ENCODE measurements at regions not wholly inside any gene's neighbourhood (a gene's known extent, or its start where the extent isn't known, plus 50 kb on each side); places are given as distances from the start of the nearest gene placed in this dataset.

GRCh38 chr16:79765901-79766394 lies 165.4 kb upstream of the MAF start:
- Histone ChIP-seq H3K27ac (no peak overlapping the region), H3K4me3 (no peak overlapping the region), H3K27me3 (replicated peaks; ENCODE audit: insufficient read depth) (no peaks in the 10 kb centered on the region), H3K9me3 (no peaks in the 10 kb centered on the region), H3K36me3 (no peaks in the 10 kb centered on the region), H3K4me1 (replicated peaks) (peaks cover 21% of the 10 kb centered on the region)
- TF ChIP-seq POLR2AphosphoS5 (IDR thresholded peaks at IDR 0.05) (no peak), POLR2A (IDR thresholded peaks at IDR 0.05) (no peak)
- TF ChIP-seq, protein P1, sequence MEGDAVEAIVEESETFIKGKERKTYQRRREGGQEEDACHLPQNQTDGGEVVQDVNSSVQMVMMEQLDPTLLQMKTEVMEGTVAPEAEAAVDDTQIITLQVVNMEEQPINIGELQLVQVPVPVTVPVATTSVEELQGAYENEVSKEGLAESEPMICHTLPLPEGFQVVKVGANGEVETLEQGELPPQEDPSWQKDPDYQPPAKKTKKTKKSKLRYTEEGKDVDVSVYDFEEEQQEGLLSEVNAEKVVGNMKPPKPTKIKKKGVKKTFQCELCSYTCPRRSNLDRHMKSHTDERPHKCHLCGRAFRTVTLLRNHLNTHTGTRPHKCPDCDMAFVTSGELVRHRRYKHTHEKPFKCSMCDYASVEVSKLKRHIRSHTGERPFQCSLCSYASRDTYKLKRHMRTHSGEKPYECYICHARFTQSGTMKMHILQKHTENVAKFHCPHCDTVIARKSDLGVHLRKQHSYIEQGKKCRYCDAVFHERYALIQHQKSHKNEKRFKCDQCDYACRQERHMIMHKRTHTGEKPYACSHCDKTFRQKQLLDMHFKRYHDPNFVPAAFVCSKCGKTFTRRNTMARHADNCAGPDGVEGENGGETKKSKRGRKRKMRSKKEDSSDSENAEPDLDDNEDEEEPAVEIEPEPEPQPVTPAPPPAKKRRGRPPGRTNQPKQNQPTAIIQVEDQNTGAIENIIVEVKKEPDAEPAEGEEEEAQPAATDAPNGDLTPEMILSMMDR (IDR thresholded peaks at IDR 0.05) = no peak
- DNase-seq (ENCODE audit: low spot score) = no peak
- intact Hi-C loops (cut with DNase I) = loop anchor here (5.0 to 10.0 kb wide), 3 partner anchors 44 to 1641 kb away; no protein-coding TSS in a partner anchor
- 79% methylated on average over 2 of the region's 2 CpGs for WGBS

- no peaks in the 10 kb centered on the region for H3K36me3 ChIP-seq
- H3K4me3 ChIP-seq = no peak overlapping the region
- TF ChIP-seq POLR2AphosphoS5 (IDR thresholded peaks at IDR 0.05) (no peak), POLR2A (IDR thresholded peaks at IDR 0.05) (no peak)
- TF ChIP-seq, protein P1 (IDR thresholded peaks at IDR 0.05) = no peak
- WGBS = 89% methylated on average over 1 of the region's 1 CpG
- no peak overlapping the region for H3K27ac ChIP-seq
- no peaks in the 10 kb centered on the region for H3K9me3 ChIP-seq
- intact Hi-C loops (cut with DNase I) = loop anchor here (5.0 to 10.0 kb wide), 3 partner anchors 43 to 1641 kb away; no protein-coding TSS in a partner anchor
- peaks cover 19% of the 10 kb centered on the region for H3K4me1 ChIP-seq (replicated peaks)
- DNase-seq (ENCODE audit: low spot score) = no peak
- H3K27me3 ChIP-seq (replicated peaks; ENCODE audit: insufficient read depth) = no peaks in the 10 kb centered on the region
Observed at GRCh38 chr16:79765431-79765830, 164.9 kb upstream of the MAF start.

GRCh38 chr16:79764415-79765110 lies 164.0 kb upstream of the MAF start:
- intact Hi-C loops (cut with DNase I) = loop anchor here (5.0 to 10.0 kb wide), 3 partner anchors 42 to 1640 kb away; no protein-coding TSS in a partner anchor
- no peak overlapping the region for H3K4me3 ChIP-seq
- H3K27ac ChIP-seq = no peak overlapping the region
- H3K4me1 ChIP-seq (replicated peaks) = peaks cover 16% of the 10 kb centered on the region
- H3K27me3 ChIP-seq (replicated peaks; ENCODE audit: insufficient read depth) = no peaks in the 10 kb centered on the region
- WGBS = 80% methylated on average over 8 of the region's 8 CpGs
- DNase-seq (ENCODE audit: low spot score) = no peak
- H3K36me3 ChIP-seq = no peaks in the 10 kb centered on the region
- no peaks in the 10 kb centered on the region for H3K9me3 ChIP-seq
- TF ChIP-seq, protein P1 (IDR thresholded peaks at IDR 0.05) = no peak
- TF ChIP-seq POLR2AphosphoS5 (IDR thresholded peaks at IDR 0.05) (no peak), POLR2A (IDR thresholded peaks at IDR 0.05) (no peak)

GRCh38 chr16:79762217-79762616 lies 161.7 kb upstream of the MAF start:
- no peaks in the 10 kb centered on the region for H3K9me3 ChIP-seq
- H3K27ac ChIP-seq = no peak overlapping the region
- no peaks in the 10 kb centered on the region for H3K4me1 ChIP-seq (replicated peaks)
- 97% methylated on average over 3 of the region's 3 CpGs for WGBS
- no peaks in the 10 kb centered on the region for H3K36me3 ChIP-seq
- no peak for DNase-seq (ENCODE audit: low spot score)
- no peak overlapping the region for H3K4me3 ChIP-seq
- TF ChIP-seq POLR2A (IDR thresholded peaks at IDR 0.05) (no peak), POLR2AphosphoS5 (IDR thresholded peaks at IDR 0.05) (no peak)
- TF ChIP-seq, protein P1 (IDR thresholded peaks at IDR 0.05) = no peak
- H3K27me3 ChIP-seq (replicated peaks; ENCODE audit: insufficient read depth) = no peaks in the 10 kb centered on the region
- intact Hi-C loops (cut with DNase I) = loop anchor here (10.0 kb wide), 1 partner anchor 1637 kb away; no protein-coding TSS in a partner anchor
